ENCODE measurements at regions not wholly inside any gene's neighbourhood (a gene's known extent, or its start where the extent isn't known, plus 50 kb on each side); places are given as distances from the start of the nearest gene placed in this dataset.

DNA sequence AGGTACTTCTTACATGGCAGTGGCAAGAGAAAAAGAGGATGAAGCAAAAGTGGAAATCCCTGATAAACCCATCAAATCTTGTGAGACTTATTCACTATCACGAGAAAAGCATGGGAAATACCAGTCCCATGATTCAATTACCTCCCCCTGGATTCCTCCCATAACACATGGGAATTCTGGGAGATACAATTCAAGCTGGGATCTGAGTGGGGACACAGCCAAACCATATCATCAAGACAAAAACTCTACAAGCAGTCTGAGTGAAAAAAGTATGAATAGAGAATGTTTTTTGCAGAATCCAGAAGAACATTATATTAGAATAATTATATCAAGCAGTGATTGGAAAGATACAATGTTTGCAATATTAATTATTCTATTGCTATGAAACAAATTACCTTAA lies 893.7 kb downstream of the FAM181B start:
- no peak overlapping the region for H3K27ac ChIP-seq (ENCODE audit: low read depth in 1 of 2, low read length in 1 of 2)
- no peak overlapping the region for H3K9ac ChIP-seq (ENCODE audit: insufficient read depth in 1 of 2, low read length in 2 of 2)
- DNase-seq (peak in 2 of 3 donors; percentile 32 to 87), ATAC-seq (ENCODE audit: insufficient read depth, low FRiP score) (no peak)
- peaks cover 0 to 32% (median 0%) of the 10 kb centered on the region in 5 donors for H3K4me1 ChIP-seq (ENCODE audit: control insufficient read depth in 5 of 5, insufficient read depth in 5 of 5, low read length in 5 of 5)
- no peak overlapping the region for H3K4me3 ChIP-seq
- WGBS, 2 donors, result 56 to 70% methylated on average over 1 of the region's 1 CpG
- H3K27me3 ChIP-seq (ENCODE audit: control insufficient read depth in 3 of 3, insufficient read depth in 3 of 3, low read length in 2 of 3), result no peaks in the 10 kb centered on the region
- TF ChIP-seq, protein P1, sequence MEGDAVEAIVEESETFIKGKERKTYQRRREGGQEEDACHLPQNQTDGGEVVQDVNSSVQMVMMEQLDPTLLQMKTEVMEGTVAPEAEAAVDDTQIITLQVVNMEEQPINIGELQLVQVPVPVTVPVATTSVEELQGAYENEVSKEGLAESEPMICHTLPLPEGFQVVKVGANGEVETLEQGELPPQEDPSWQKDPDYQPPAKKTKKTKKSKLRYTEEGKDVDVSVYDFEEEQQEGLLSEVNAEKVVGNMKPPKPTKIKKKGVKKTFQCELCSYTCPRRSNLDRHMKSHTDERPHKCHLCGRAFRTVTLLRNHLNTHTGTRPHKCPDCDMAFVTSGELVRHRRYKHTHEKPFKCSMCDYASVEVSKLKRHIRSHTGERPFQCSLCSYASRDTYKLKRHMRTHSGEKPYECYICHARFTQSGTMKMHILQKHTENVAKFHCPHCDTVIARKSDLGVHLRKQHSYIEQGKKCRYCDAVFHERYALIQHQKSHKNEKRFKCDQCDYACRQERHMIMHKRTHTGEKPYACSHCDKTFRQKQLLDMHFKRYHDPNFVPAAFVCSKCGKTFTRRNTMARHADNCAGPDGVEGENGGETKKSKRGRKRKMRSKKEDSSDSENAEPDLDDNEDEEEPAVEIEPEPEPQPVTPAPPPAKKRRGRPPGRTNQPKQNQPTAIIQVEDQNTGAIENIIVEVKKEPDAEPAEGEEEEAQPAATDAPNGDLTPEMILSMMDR (IDR thresholded peaks at IDR 0.05; ENCODE audit: control extremely low read depth, extremely low read depth), result no peak
- H3K36me3 ChIP-seq (ENCODE audit: control insufficient read depth in 4 of 4, insufficient read depth in 4 of 4, low read length in 4 of 4), result no peaks in the 10 kb centered on the region
- no peaks in the 10 kb centered on the region for H3K9me3 ChIP-seq (ENCODE audit: control insufficient read depth in 4 of 4, insufficient read depth in 3 of 4, low read length in 3 of 4)

DNA sequence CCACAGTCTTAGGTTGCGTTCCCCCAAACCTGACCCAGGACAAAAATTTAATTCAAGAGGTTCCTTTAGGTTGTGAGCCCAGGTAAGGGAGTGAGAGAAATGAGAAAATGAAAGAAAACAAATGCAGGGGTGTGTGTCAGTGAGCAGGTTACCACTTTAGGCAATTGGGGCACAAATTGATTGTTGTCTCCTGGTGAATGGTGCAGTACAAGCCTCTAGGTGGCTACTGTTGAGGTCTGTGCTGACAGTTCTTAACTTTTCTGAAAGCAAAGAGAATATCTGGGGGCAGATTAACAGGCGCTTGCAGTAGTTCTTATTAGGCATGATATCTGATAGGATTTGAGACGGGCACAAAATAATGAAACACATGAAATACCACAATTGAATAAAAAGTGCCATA lies 894.6 kb downstream of the FAM181B start:
- H3K9ac ChIP-seq (ENCODE audit: insufficient read depth in 1 of 2, low read length in 2 of 2), result peak overlapping the region in 1 of 2 donors; percentile 48
- H3K36me3 ChIP-seq (ENCODE audit: control insufficient read depth in 4 of 4, insufficient read depth in 4 of 4, low read length in 4 of 4), result no peaks in the 10 kb centered on the region
- peaks cover 0 to 32% (median 0%) of the 10 kb centered on the region in 5 donors for H3K4me1 ChIP-seq (ENCODE audit: control insufficient read depth in 5 of 5, insufficient read depth in 5 of 5, low read length in 5 of 5)
- no peak overlapping the region for H3K4me3 ChIP-seq
- WGBS, 2 donors, result 92 to 95% methylated on average over 3 of the region's 3 CpGs
- no peak overlapping the region for H3K27ac ChIP-seq (ENCODE audit: low read depth in 1 of 2, low read length in 1 of 2)
- no peak for ATAC-seq (ENCODE audit: insufficient read depth, low FRiP score)
- no peaks in the 10 kb centered on the region for H3K27me3 ChIP-seq (ENCODE audit: control insufficient read depth in 3 of 3, insufficient read depth in 3 of 3, low read length in 2 of 3)
- DNase-seq, result no peak
- no peaks in the 10 kb centered on the region for H3K9me3 ChIP-seq (ENCODE audit: control insufficient read depth in 4 of 4, insufficient read depth in 3 of 4, low read length in 3 of 4)
- TF ChIP-seq, protein P1 (IDR thresholded peaks at IDR 0.05; ENCODE audit: control extremely low read depth, extremely low read depth), result no peak

DNA sequence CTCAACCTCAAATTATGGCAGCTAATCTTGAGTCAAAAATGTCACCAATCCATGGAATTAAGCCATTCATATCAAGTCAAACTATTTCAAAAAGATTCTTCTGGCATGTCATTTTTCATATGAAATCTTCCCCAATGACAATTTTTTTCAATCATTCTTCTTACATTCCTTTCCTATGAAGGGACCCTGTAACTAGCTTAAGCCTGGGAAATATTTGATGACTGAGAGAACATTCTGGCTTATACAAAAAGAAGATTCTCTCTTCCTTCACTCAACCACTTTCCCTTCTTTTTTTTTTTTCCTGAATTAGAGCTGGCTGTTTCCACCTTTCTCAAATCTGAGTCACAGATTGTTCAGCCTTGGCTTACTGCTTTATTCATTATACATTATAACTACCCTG lies 903.7 kb downstream of the FAM181B start:
- H3K36me3 ChIP-seq (ENCODE audit: control insufficient read depth in 4 of 4, insufficient read depth in 4 of 4, low read length in 4 of 4), result no peaks in the 10 kb centered on the region
- H3K4me1 ChIP-seq (ENCODE audit: control insufficient read depth in 5 of 5, insufficient read depth in 5 of 5, low read length in 5 of 5), result no peaks in the 10 kb centered on the region
- no peak overlapping the region for H3K9ac ChIP-seq (ENCODE audit: insufficient read depth in 1 of 2, low read length in 2 of 2)
- DNase-seq (no peak), ATAC-seq (ENCODE audit: insufficient read depth, low FRiP score) (no peak)
- no peak overlapping the region for H3K27ac ChIP-seq (ENCODE audit: low read depth in 1 of 2, low read length in 1 of 2)
- TF ChIP-seq, protein P1 (IDR thresholded peaks at IDR 0.05; ENCODE audit: control extremely low read depth, extremely low read depth), result no peak
- peaks cover 0 to 4% (median 0%) of the 10 kb centered on the region in 4 donors for H3K9me3 ChIP-seq (ENCODE audit: control insufficient read depth in 4 of 4, insufficient read depth in 3 of 4, low read length in 3 of 4)
- no peaks in the 10 kb centered on the region for H3K27me3 ChIP-seq (ENCODE audit: control insufficient read depth in 3 of 3, insufficient read depth in 3 of 3, low read length in 2 of 3)
- H3K4me3 ChIP-seq, result no peak overlapping the region

- Histone ChIP-seq H3K36me3 (ENCODE audit: control insufficient read depth in 4 of 4, insufficient read depth in 4 of 4, low read length in 4 of 4) (no peaks in the 10 kb centered on the region), H3K4me3 (no peak overlapping the region), H3K4me1 (ENCODE audit: control insufficient read depth in 5 of 5, insufficient read depth in 5 of 5, low read length in 5 of 5) (no peaks in the 10 kb centered on the region), H3K27me3 (ENCODE audit: control insufficient read depth in 3 of 3, insufficient read depth in 3 of 3, low read length in 2 of 3) (no peaks in the 10 kb centered on the region), H3K9me3 (ENCODE audit: control insufficient read depth in 4 of 4, insufficient read depth in 3 of 4, low read length in 3 of 4) (no peaks in the 10 kb centered on the region), H3K9ac (ENCODE audit: insufficient read depth in 1 of 2, low read length in 2 of 2) (no peak overlapping the region), H3K27ac (ENCODE audit: low read depth in 1 of 2, low read length in 1 of 2) (no peak overlapping the region)
- TF ChIP-seq, protein P1 (IDR thresholded peaks at IDR 0.05; ENCODE audit: control extremely low read depth, extremely low read depth), result no peak
- DNase-seq, result no peak
- no peak for ATAC-seq (ENCODE audit: insufficient read depth, low FRiP score)
Observed at GRCh38 chr11:81825346-81825745, 908.3 kb downstream of the FAM181B start.

Data from lung (tissue), 11 donors.